Neural cell (in vitro differentiated cells): ENCODE measurements at regions not wholly inside any gene's neighbourhood (a gene's known extent, or its start where the extent isn't known, plus 50 kb on each side); places are given as distances from the start of the nearest gene placed in this dataset.

Source experiments
- CTCF ChIP-seq: fragments of 450-650 bp; IDR thresholded peaks from 2 replicates; pipeline ENCODE4 v1.5.1; 2014; ENCODE audit warnings: antibody characterized with exemption, mild to moderate bottlenecking, moderate library complexity; ENCODE audit not compliant: poor library complexity, severe bottlenecking
- EP300 ChIP-seq: fragments of 450-650 bp; conservative IDR thresholded peaks from 2 replicates; pipeline ENCODE4 v1.6.1; 2014; ENCODE audit warnings: antibody characterized with exemption, mild to moderate bottlenecking, moderate library complexity; ENCODE audit not compliant: poor library complexity, severe bottlenecking
- EZH2 ChIP-seq: fragments of 200-600, 300-800 bp; shearing (Covaris generic), sonication (generic); IDR thresholded peaks from 2 replicates; pipeline ENCODE4 v1.6.1; 2014; ENCODE audit warnings: antibody characterized with exemption, low read length, borderline replicate concordance, mild to moderate bottlenecking; ENCODE audit not compliant: insufficient read depth, poor library complexity, severe bottlenecking
- MXI1 ChIP-seq: fragments of 450-650 bp; conservative IDR thresholded peaks from 2 replicates; pipeline ENCODE4 v1.6.1; 2014; ENCODE audit warnings: antibody characterized with exemption, mild to moderate bottlenecking; ENCODE audit not compliant: poor library complexity, severe bottlenecking
- POLR2AphosphoS5 ChIP-seq: IDR thresholded peaks from 2 replicates; pipeline ENCODE4 v1.6.1; 2012
- RAD21 ChIP-seq: fragments of 450-650 bp; conservative IDR thresholded peaks from 2 replicates; pipeline ENCODE4 v1.6.1; 2014; ENCODE audit warnings: antibody characterized with exemption, mild to moderate bottlenecking, moderate library complexity
- REST ChIP-seq: IDR thresholded peaks from 2 replicates; pipeline ENCODE4 v1.6.1; 2012; ENCODE audit warnings: borderline replicate concordance
- SMC3 ChIP-seq: fragments of 450-650 bp; conservative IDR thresholded peaks from 2 replicates; pipeline ENCODE4 v1.6.1; 2014; ENCODE audit warnings: antibody characterized with exemption, mild to moderate bottlenecking, moderate library complexity; ENCODE audit not compliant: poor library complexity
- TAF1 ChIP-seq: IDR thresholded peaks from 2 replicates; pipeline ENCODE4 v1.6.1; 2012; ENCODE audit warnings: low read depth

DNA sequence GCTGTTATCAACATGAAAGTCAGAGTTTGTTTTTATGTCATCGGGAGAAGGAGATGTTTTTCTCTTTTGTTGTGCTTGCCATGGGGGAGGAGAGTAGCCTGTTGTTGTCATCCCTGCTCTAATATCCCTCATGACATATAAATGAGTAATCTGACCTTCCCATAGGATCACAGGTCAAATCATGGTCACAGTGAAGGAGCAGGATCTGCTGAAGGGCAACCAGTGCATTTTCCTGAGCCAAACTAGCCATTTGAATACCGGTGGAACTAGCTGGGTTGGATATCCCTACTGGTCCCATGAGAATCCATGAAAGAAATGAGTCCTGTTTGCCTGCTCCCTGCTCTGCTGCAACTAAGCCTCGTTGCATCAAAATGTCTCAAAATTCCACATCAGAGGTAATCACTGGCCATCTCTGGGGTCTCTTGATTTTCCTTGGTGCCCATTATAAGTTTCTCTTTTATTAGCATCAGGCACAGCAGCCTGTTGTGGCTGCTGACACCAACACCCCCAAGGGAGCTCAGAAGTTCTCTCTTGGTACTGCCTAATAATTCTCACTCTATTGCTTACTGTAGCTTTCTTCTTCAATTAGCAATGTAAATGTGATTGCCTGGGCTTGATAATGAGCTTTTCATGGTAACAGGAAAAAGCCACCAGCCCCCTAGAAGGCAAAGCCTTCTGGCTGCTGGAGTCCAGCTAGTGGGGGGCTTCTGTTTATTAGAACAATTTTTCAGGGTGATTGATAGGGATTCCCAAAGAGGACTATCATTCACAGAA is 211.4 kb upstream of the ERCC4 start:
- TF ChIP-seq CTCF (no peak), EZH2 (no peak), POLR2AphosphoS5 (no peak), SMC3 (no peak), EP300 (no peak), TAF1 (no peak), RAD21 (no peak), REST (no peak), MXI1 (no peak)
